Gastroesophageal sphincter (tissue), 3 donors: ENCODE measurements at regions not wholly inside any gene's neighbourhood (a gene's known extent, or its start where the extent isn't known, plus 50 kb on each side); places are given as distances from the start of the nearest gene placed in this dataset.

Experiments used
- EP300 ChIP-seq: sonication (generic); formaldehyde crosslinking; IDR thresholded peaks from one replicate; pipeline ENCODE4 v1.6.1; 2017; ENCODE audit warnings: antibody characterized with exemption, mild to moderate bottlenecking
- POLR2A ChIP-seq, 2 donors: fragments of 450-650 bp; IDR thresholded peaks; one replicate each; pipeline ENCODE4 v1.6.1; 2017; ENCODE audit warnings: antibody characterized with exemption in 2 of 2, mild to moderate bottlenecking in 2 of 2, moderate library complexity in 1 of 2
- POLR2AphosphoS5 ChIP-seq: sonication (generic); formaldehyde crosslinking; IDR thresholded peaks from one replicate; pipeline ENCODE4 v1.6.1; 2017; ENCODE audit warnings: antibody characterized with exemption
- TF ChIP-seq, protein P1 (sequence below), 4 experiments: fragments of 200-600 bp in 2 of 4; fragments of 450-650 bp in 2 of 4; sonication (generic) in 1 of 4; IDR thresholded peaks; one replicate each; pipeline ENCODE4 v1.5.1; 2017 to 2019; ENCODE audit warnings: antibody characterized with exemption in 4 of 4, mild to moderate bottlenecking in 2 of 4, moderate library complexity in 2 of 4

DNA sequence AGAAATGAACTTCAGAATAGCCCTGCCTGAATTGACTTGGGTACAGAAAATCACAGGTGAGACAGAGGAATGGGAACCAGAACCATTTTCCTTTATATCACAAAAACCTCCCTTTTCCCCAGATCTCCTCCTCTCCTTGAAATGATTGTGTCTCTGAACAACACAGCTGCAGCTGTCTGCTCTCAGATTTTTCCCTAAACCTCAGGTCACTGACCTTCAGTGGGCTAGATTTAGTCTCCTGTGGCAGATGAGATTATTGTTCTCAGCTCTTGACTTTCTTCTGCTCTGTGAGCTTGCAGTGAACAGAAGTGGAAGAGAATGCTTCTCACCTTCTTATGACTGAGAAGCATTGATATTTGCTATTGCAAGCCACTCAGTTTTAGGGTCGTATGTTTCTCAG lies 92.3 kb upstream of the FAM20A start:
- TF ChIP-seq, protein P1, sequence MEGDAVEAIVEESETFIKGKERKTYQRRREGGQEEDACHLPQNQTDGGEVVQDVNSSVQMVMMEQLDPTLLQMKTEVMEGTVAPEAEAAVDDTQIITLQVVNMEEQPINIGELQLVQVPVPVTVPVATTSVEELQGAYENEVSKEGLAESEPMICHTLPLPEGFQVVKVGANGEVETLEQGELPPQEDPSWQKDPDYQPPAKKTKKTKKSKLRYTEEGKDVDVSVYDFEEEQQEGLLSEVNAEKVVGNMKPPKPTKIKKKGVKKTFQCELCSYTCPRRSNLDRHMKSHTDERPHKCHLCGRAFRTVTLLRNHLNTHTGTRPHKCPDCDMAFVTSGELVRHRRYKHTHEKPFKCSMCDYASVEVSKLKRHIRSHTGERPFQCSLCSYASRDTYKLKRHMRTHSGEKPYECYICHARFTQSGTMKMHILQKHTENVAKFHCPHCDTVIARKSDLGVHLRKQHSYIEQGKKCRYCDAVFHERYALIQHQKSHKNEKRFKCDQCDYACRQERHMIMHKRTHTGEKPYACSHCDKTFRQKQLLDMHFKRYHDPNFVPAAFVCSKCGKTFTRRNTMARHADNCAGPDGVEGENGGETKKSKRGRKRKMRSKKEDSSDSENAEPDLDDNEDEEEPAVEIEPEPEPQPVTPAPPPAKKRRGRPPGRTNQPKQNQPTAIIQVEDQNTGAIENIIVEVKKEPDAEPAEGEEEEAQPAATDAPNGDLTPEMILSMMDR (IDR thresholded peaks at IDR 0.05): no peak
- TF ChIP-seq POLR2A (IDR thresholded peaks at IDR 0.05) (no peak), EP300 (no peak), POLR2AphosphoS5 (no peak)
